Thymus (tissue), 11 donors: ENCODE measurements at regions not wholly inside any gene's neighbourhood (a gene's known extent, or its start where the extent isn't known, plus 50 kb on each side); places are given as distances from the start of the nearest gene placed in this dataset.
"Not testable (repeated sequence)": the region's sequence is repeated elsewhere in the genome, so short reads cannot be mapped to it uniquely, and the experiment has no call there.

Experiments
- DNase-seq, 9 donors: peaks; one replicate each; pipeline ENCODE4 v3.0.0-alpha.2; 2013; ENCODE audit warnings: low spot score in 9 of 9, low read depth in 6 of 9, missing footprints in 1 of 9
- H3K27ac ChIP-seq, 2 donors: one replicate each; pipeline ENCODE4 v1.5.1; 2013; ENCODE audit warnings: control low read depth in 1 of 2, low read depth in 1 of 2, low read length in 1 of 2, mild to moderate bottlenecking in 1 of 2, moderate library complexity in 1 of 2
- H3K27me3 ChIP-seq, 2 donors: one replicate each; pipeline ENCODE4 v1.5.1; 2013; ENCODE audit warnings: low read length in 1 of 2; ENCODE audit not compliant: control insufficient read depth in 2 of 2, insufficient read depth in 1 of 2
- H3K36me3 ChIP-seq, 2 donors: one replicate each; pipeline ENCODE4 v1.5.1; 2013; ENCODE audit warnings: low read length in 1 of 2, mild to moderate bottlenecking in 1 of 2, moderate library complexity in 1 of 2; ENCODE audit not compliant: control insufficient read depth in 2 of 2, insufficient read depth in 2 of 2
- H3K4me1 ChIP-seq, 2 donors: one replicate each; pipeline ENCODE4 v1.5.1; 2013; ENCODE audit warnings: low read length in 2 of 2; ENCODE audit not compliant: control insufficient read depth in 2 of 2, insufficient read depth in 2 of 2
- H3K4me3 ChIP-seq, 2 donors: one replicate each; pipeline ENCODE4 v1.5.1; 2013; ENCODE audit warnings: low read length in 2 of 2, control low read depth in 1 of 2, mild to moderate bottlenecking in 1 of 2
- H3K9me3 ChIP-seq, 2 donors: one replicate each; pipeline ENCODE4 v1.5.1; 2013; ENCODE audit warnings: low read length in 1 of 2, mild to moderate bottlenecking in 1 of 2; ENCODE audit not compliant: control insufficient read depth in 2 of 2, insufficient read depth in 1 of 2
- WGBS: extraction: QIAGEN DNeasy Blood & Tissue Kit; methylation state at CpG from one replicate; pipeline ENCODE4 v1.1.7; 2013; 5-methylcytosine and 5-hydroxymethylcytosine counted together
- donor health status: healthy.

GRCh38 chr6:120268256-120268655 is 918.7 kb upstream of the MAN1A1 start:
- H3K9me3 ChIP-seq, H3K4me1 ChIP-seq, H3K27ac ChIP-seq, H3K27me3 ChIP-seq, H3K36me3 ChIP-seq, H3K4me3 ChIP-seq, DNase-seq: not testable (repeated sequence)
- 96% methylated on average over 9 of the region's 9 CpGs for WGBS

GRCh38 chr6:120262354-120262753 is 912.8 kb upstream of the MAN1A1 start:
- no peaks in the 10 kb centered on the region for H3K36me3 ChIP-seq

DNA sequence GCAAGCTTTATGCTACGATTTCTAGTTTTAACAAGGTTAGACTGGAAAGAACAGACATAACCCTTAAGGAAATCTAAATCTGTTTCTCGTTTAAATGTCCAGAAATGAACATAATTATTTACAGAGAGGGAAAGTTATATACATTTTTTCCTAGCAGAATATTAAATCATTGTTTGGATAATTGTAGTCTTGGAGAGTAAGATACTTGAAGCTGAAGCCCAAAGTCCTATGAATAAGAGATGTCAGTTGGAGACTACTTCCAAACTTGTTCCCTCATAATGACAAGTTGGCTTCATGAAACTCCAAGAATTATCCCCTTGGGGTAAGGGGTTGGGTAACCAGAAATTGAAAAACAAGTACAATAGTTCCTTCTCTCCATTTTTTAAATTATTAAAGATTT is 911.1 kb upstream of the MAN1A1 start:
- Histone ChIP-seq H3K36me3 (no peaks in the 10 kb centered on the region), H3K27ac (no peak overlapping the region), H3K27me3 (no peaks in the 10 kb centered on the region), H3K4me1 (no peaks in the 10 kb centered on the region), H3K4me3 (no peak overlapping the region), H3K9me3 (no peaks in the 10 kb centered on the region)
- no peak for DNase-seq
- 84% methylated on average over 2 of the region's 2 CpGs for WGBS

More at GRCh38 chr6:120262354-120262753, 912.8 kb upstream of the MAN1A1 start:
- Histone ChIP-seq H3K9me3 (no peaks in the 10 kb centered on the region), H3K27me3 (no peaks in the 10 kb centered on the region), H3K4me1 (no peaks in the 10 kb centered on the region), H3K4me3 (no peak overlapping the region), H3K27ac (no peak overlapping the region)
- 91% methylated on average over 2 of the region's 2 CpGs for WGBS
- no peak for DNase-seq

- 97% methylated on average over 4 of the region's 4 CpGs for WGBS
- H3K4me3 ChIP-seq = no peak overlapping the region
- DNase-seq = no peak
- H3K27me3 ChIP-seq = no peaks in the 10 kb centered on the region
- H3K36me3 ChIP-seq = no peaks in the 10 kb centered on the region
- H3K27ac ChIP-seq = no peak overlapping the region
- no peaks in the 10 kb centered on the region for H3K9me3 ChIP-seq
- H3K4me1 ChIP-seq = no peaks in the 10 kb centered on the region
Observed at GRCh38 chr6:120254651-120255050, 905.1 kb upstream of the MAN1A1 start.

DNA sequence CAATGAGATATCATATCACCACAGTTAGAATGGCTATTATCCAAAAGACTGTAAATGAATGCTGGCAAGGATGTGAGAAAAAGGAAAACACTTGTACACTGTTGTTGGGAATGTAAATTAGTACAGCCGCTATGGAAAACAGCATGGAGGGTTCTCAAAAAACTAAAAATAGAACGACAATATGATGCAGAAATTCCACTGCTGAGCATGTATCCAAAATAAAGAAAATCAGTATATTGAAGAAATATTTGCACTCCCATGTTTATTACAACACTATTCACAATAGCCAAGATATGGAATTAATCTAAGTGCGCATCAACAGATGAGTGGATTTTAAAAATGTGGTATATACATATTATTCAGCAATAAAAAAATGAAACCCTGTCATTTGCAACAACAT is 898.9 kb upstream of the MAN1A1 start:
- no peaks in the 10 kb centered on the region for H3K9me3 ChIP-seq
- no peak for DNase-seq
- H3K36me3 ChIP-seq = no peaks in the 10 kb centered on the region
- no peaks in the 10 kb centered on the region for H3K27me3 ChIP-seq
- no peak overlapping the region for H3K4me3 ChIP-seq
- 91% methylated on average over 3 of the region's 3 CpGs for WGBS
- no peak overlapping the region for H3K27ac ChIP-seq
- H3K4me1 ChIP-seq = no peaks in the 10 kb centered on the region

DNA sequence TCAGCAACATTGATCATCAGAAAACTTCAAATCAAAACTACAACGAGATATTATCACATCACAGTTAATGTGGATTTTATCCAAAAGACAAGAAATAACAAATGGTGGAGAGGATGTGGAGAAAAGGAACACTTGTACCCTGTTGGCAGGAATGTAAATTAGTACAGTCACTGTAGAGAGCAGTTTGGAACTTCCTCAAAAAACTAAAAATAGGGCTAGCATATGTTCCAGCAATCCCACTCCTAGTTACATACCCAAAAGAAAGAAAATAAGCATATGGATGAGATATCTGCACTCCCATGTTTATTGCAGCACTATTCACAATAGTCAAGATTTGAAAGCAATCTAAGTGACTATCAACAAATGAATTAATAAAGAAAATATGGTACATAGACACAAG is 887.7 kb upstream of the MAN1A1 start:
- WGBS = 97% methylated on average over 1 of the region's 1 CpG
- Histone ChIP-seq H3K4me1 (no peaks in the 10 kb centered on the region), H3K4me3 (no peak overlapping the region), H3K36me3 (no peaks in the 10 kb centered on the region), H3K9me3 (peaks cover 0 to 4% of the 10 kb centered on the region in 2 donors), H3K27ac (no peak overlapping the region), H3K27me3 (no peaks in the 10 kb centered on the region)
- DNase-seq = no peak

- H3K27me3 ChIP-seq = no peaks in the 10 kb centered on the region
- no peaks in the 10 kb centered on the region for H3K4me1 ChIP-seq
- DNase-seq = no peak
- no peaks in the 10 kb centered on the region for H3K36me3 ChIP-seq
- H3K9me3 ChIP-seq = peaks cover 0 to 12% of the 10 kb centered on the region in 2 donors
- no peak overlapping the region for H3K27ac ChIP-seq
- no peak overlapping the region for H3K4me3 ChIP-seq
Observed at GRCh38 chr6:120230008-120230407, 880.4 kb upstream of the MAN1A1 start.

GRCh38 chr6:120228297-120228696 is 878.7 kb upstream of the MAN1A1 start:
- Histone ChIP-seq H3K9me3 (peaks cover 0 to 8% of the 10 kb centered on the region in 2 donors), H3K27ac (no peak overlapping the region), H3K4me3 (no peak overlapping the region), H3K36me3 (no peaks in the 10 kb centered on the region), H3K4me1 (no peaks in the 10 kb centered on the region), H3K27me3 (no peaks in the 10 kb centered on the region)
- WGBS = 88% methylated on average over 4 of the region's 4 CpGs
- no peak for DNase-seq

- no peak overlapping the region for H3K27ac ChIP-seq
- no peaks in the 10 kb centered on the region for H3K4me1 ChIP-seq
- 91% methylated on average over 1 of the region's 1 CpG for WGBS
- H3K36me3 ChIP-seq = no peaks in the 10 kb centered on the region
- no peak for DNase-seq
- no peaks in the 10 kb centered on the region for H3K27me3 ChIP-seq
- no peak overlapping the region for H3K4me3 ChIP-seq
- no peaks in the 10 kb centered on the region for H3K9me3 ChIP-seq
Observed at GRCh38 chr6:120219339-120219738, 869.8 kb upstream of the MAN1A1 start.

DNA sequence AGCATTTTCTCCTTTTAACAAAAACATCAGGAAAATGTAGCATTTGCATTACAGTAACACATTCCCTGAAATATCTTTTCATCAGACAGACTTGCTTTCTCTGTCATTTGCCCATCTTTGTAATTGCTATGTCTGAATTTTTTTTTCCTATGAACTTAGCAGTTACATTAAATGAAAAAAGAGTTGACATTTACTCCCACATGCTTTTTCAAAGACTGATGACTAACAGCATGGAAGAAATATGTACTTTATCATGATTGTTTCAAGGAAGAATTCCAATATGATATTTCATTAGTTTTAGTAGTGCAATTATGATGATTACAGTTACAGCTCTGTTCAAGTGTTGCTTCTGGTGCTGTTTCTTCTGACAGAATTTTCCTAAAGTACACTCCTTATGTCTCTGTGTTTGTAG is 864.5 kb upstream of the MAN1A1 start:
- no peaks in the 10 kb centered on the region for H3K4me1 ChIP-seq
- H3K27me3 ChIP-seq = no peaks in the 10 kb centered on the region
- H3K9me3 ChIP-seq = no peaks in the 10 kb centered on the region
- no peak overlapping the region for H3K27ac ChIP-seq
- DNase-seq = no peak
- no peaks in the 10 kb centered on the region for H3K36me3 ChIP-seq
- H3K4me3 ChIP-seq = no peak overlapping the region
